ENCODE measurements at regions not wholly inside any gene's neighbourhood (a gene's known extent, or its start where the extent isn't known, plus 50 kb on each side); places are given as distances from the start of the nearest gene placed in this dataset.

GRCh38 chr9:80934095-80934494, 755.3 kb downstream of the TLE1 start:
- H3K27me3 ChIP-seq (ENCODE audit: control insufficient read depth, insufficient read depth, low read length) = no peaks in the 10 kb centered on the region
- no peaks in the 10 kb centered on the region for H3K9me3 ChIP-seq (replicated peaks; ENCODE audit: control insufficient read depth, low read depth, low read length)
- H3K27ac ChIP-seq (ENCODE audit: low read length) = peak overlapping the region; percentile 22
- H3K4me1 ChIP-seq (ENCODE audit: control insufficient read depth, insufficient read depth, low read length) = no peaks in the 10 kb centered on the region
- H3K4me3 ChIP-seq (ENCODE audit: low read length) = no peak overlapping the region
- H3K36me3 ChIP-seq (ENCODE audit: control insufficient read depth, insufficient read depth, low read length) = no peaks in the 10 kb centered on the region
- 42% methylated on average over 3 of the region's 3 CpGs for WGBS (ENCODE audit: insufficient coverage)
- DNase-seq = peak; percentile 91

GRCh38 chr9:80932947-80933780, 756.2 kb downstream of the TLE1 start:
- Histone ChIP-seq H3K9me3 (replicated peaks; ENCODE audit: control insufficient read depth, low read depth, low read length) (no peaks in the 10 kb centered on the region), H3K4me1 (ENCODE audit: control insufficient read depth, insufficient read depth, low read length) (no peaks in the 10 kb centered on the region), H3K27ac (ENCODE audit: low read length) (peak overlapping the region; percentile 22), H3K4me3 (ENCODE audit: low read length) (no peak overlapping the region), H3K27me3 (ENCODE audit: control insufficient read depth, insufficient read depth, low read length) (no peaks in the 10 kb centered on the region), H3K36me3 (ENCODE audit: control insufficient read depth, insufficient read depth, low read length) (no peaks in the 10 kb centered on the region)
- WGBS (ENCODE audit: insufficient coverage) = no CpG with 5 or more reads among the region's 7 CpGs
- peak; percentile 75 for DNase-seq

- H3K4me1 ChIP-seq (ENCODE audit: control insufficient read depth, insufficient read depth, low read length) = no peaks in the 10 kb centered on the region
- H3K27me3 ChIP-seq (ENCODE audit: control insufficient read depth, insufficient read depth, low read length) = no peaks in the 10 kb centered on the region
- no peak overlapping the region for H3K27ac ChIP-seq (ENCODE audit: low read length)
- H3K9me3 ChIP-seq (replicated peaks; ENCODE audit: control insufficient read depth, low read depth, low read length) = no peaks in the 10 kb centered on the region
- DNase-seq = peak; percentile 16
- no peaks in the 10 kb centered on the region for H3K36me3 ChIP-seq (ENCODE audit: control insufficient read depth, insufficient read depth, low read length)
- no CpG with 5 or more reads among the region's 3 CpGs for WGBS (ENCODE audit: insufficient coverage)
- H3K4me3 ChIP-seq (ENCODE audit: low read length) = no peak overlapping the region
These were observed 757.2 kb downstream of the TLE1 start for GRCh38 chr9:80932181-80932580.

- Histone ChIP-seq H3K36me3 (ENCODE audit: control insufficient read depth, insufficient read depth, low read length) (no peaks in the 10 kb centered on the region), H3K9me3 (replicated peaks; ENCODE audit: control insufficient read depth, low read depth, low read length) (no peaks in the 10 kb centered on the region), H3K27me3 (ENCODE audit: control insufficient read depth, insufficient read depth, low read length) (no peaks in the 10 kb centered on the region), H3K4me3 (ENCODE audit: low read length) (no peak overlapping the region), H3K4me1 (ENCODE audit: control insufficient read depth, insufficient read depth, low read length) (no peaks in the 10 kb centered on the region), H3K27ac (ENCODE audit: low read length) (no peak overlapping the region)
- no CpG with 5 or more reads among the region's 3 CpGs for WGBS (ENCODE audit: insufficient coverage)
- DNase-seq = no peak
These were observed 758.2 kb downstream of the TLE1 start for GRCh38 chr9:80931163-80931562.

- H3K9me3 ChIP-seq (replicated peaks; ENCODE audit: control insufficient read depth, low read depth, low read length) = no peaks in the 10 kb centered on the region
- no peaks in the 10 kb centered on the region for H3K4me1 ChIP-seq (ENCODE audit: control insufficient read depth, insufficient read depth, low read length)
- H3K36me3 ChIP-seq (ENCODE audit: control insufficient read depth, insufficient read depth, low read length) = no peaks in the 10 kb centered on the region
- H3K4me3 ChIP-seq (ENCODE audit: low read length) = no peak overlapping the region
- no peaks in the 10 kb centered on the region for H3K27me3 ChIP-seq (ENCODE audit: control insufficient read depth, insufficient read depth, low read length)
- DNase-seq = no peak
- H3K27ac ChIP-seq (ENCODE audit: low read length) = no peak overlapping the region
These were observed 760.6 kb downstream of the TLE1 start for GRCh38 chr9:80928697-80929096.

- Histone ChIP-seq H3K27me3 (ENCODE audit: control insufficient read depth, insufficient read depth, low read length) (no peaks in the 10 kb centered on the region), H3K4me1 (ENCODE audit: control insufficient read depth, insufficient read depth, low read length) (no peaks in the 10 kb centered on the region), H3K4me3 (ENCODE audit: low read length) (no peak overlapping the region), H3K27ac (ENCODE audit: low read length) (no peak overlapping the region), H3K9me3 (replicated peaks; ENCODE audit: control insufficient read depth, low read depth, low read length) (no peaks in the 10 kb centered on the region), H3K36me3 (ENCODE audit: control insufficient read depth, insufficient read depth, low read length) (no peaks in the 10 kb centered on the region)
- no CpG with 5 or more reads among the region's 3 CpGs for WGBS (ENCODE audit: insufficient coverage)
- no peak for DNase-seq
These were observed 762.7 kb downstream of the TLE1 start for GRCh38 chr9:80926611-80927010.

- no CpG with 5 or more reads among the region's 3 CpGs for WGBS (ENCODE audit: insufficient coverage)
- Histone ChIP-seq H3K27me3 (ENCODE audit: control insufficient read depth, insufficient read depth, low read length) (no peaks in the 10 kb centered on the region), H3K4me3 (ENCODE audit: low read length) (no peak overlapping the region), H3K36me3 (ENCODE audit: control insufficient read depth, insufficient read depth, low read length) (no peaks in the 10 kb centered on the region), H3K9me3 (replicated peaks; ENCODE audit: control insufficient read depth, low read depth, low read length) (peaks cover 6% of the 10 kb centered on the region), H3K4me1 (ENCODE audit: control insufficient read depth, insufficient read depth, low read length) (no peaks in the 10 kb centered on the region), H3K27ac (ENCODE audit: low read length) (no peak overlapping the region)
- no peak for DNase-seq
These were observed 766.8 kb downstream of the TLE1 start for GRCh38 chr9:80922544-80922943.

- WGBS (ENCODE audit: insufficient coverage) = 80% methylated on average over 1 of the region's 10 CpGs
- H3K27ac ChIP-seq (ENCODE audit: low read length) = no peak overlapping the region
- no peaks in the 10 kb centered on the region for H3K36me3 ChIP-seq (ENCODE audit: control insufficient read depth, insufficient read depth, low read length)
- no peak for DNase-seq
- no peaks in the 10 kb centered on the region for H3K27me3 ChIP-seq (ENCODE audit: control insufficient read depth, insufficient read depth, low read length)
- no peak overlapping the region for H3K4me3 ChIP-seq (ENCODE audit: low read length)
- H3K4me1 ChIP-seq (ENCODE audit: control insufficient read depth, insufficient read depth, low read length) = no peaks in the 10 kb centered on the region
- H3K9me3 ChIP-seq (replicated peaks; ENCODE audit: control insufficient read depth, low read depth, low read length) = no peaks in the 10 kb centered on the region
These were observed 782.6 kb downstream of the TLE1 start for GRCh38 chr9:80906728-80907127.

- Histone ChIP-seq H3K4me1 (ENCODE audit: control insufficient read depth, insufficient read depth, low read length) (no peaks in the 10 kb centered on the region), H3K9me3 (replicated peaks; ENCODE audit: control insufficient read depth, low read depth, low read length) (peaks cover 3% of the 10 kb centered on the region), H3K36me3 (ENCODE audit: control insufficient read depth, insufficient read depth, low read length) (no peaks in the 10 kb centered on the region), H3K27ac (ENCODE audit: low read length) (no peak overlapping the region), H3K27me3 (ENCODE audit: control insufficient read depth, insufficient read depth, low read length) (no peaks in the 10 kb centered on the region), H3K4me3 (ENCODE audit: low read length) (no peak overlapping the region)
- peak; percentile 36 for DNase-seq
These were observed 790.1 kb downstream of the TLE1 start for GRCh38 chr9:80899208-80899607.

- Histone ChIP-seq H3K4me1 (ENCODE audit: control insufficient read depth, insufficient read depth, low read length) (no peaks in the 10 kb centered on the region), H3K4me3 (ENCODE audit: low read length) (no peak overlapping the region), H3K27ac (ENCODE audit: low read length) (no peak overlapping the region), H3K36me3 (ENCODE audit: control insufficient read depth, insufficient read depth, low read length) (no peaks in the 10 kb centered on the region), H3K27me3 (ENCODE audit: control insufficient read depth, insufficient read depth, low read length) (no peaks in the 10 kb centered on the region), H3K9me3 (replicated peaks; ENCODE audit: control insufficient read depth, low read depth, low read length) (peaks cover 3% of the 10 kb centered on the region)
- DNase-seq = no peak
- WGBS (ENCODE audit: insufficient coverage) = no CpG with 5 or more reads among the region's 2 CpGs
These were observed 796.2 kb downstream of the TLE1 start for GRCh38 chr9:80893190-80893589.

GRCh38 chr9:80892703-80893102, 796.6 kb downstream of the TLE1 start:
- no CpG with 5 or more reads among the region's 1 CpG for WGBS (ENCODE audit: insufficient coverage)
- no peaks in the 10 kb centered on the region for H3K4me1 ChIP-seq (ENCODE audit: control insufficient read depth, insufficient read depth, low read length)
- H3K9me3 ChIP-seq (replicated peaks; ENCODE audit: control insufficient read depth, low read depth, low read length) = peaks cover 3% of the 10 kb centered on the region
- no peak overlapping the region for H3K4me3 ChIP-seq (ENCODE audit: low read length)
- H3K27me3 ChIP-seq (ENCODE audit: control insufficient read depth, insufficient read depth, low read length) = no peaks in the 10 kb centered on the region
- H3K27ac ChIP-seq (ENCODE audit: low read length) = no peak overlapping the region
- no peak for DNase-seq
- H3K36me3 ChIP-seq (ENCODE audit: control insufficient read depth, insufficient read depth, low read length) = no peaks in the 10 kb centered on the region
